Neural cell (in vitro differentiated cells): ENCODE measurements at regions not wholly inside any gene's neighbourhood (a gene's known extent, or its start where the extent isn't known, plus 50 kb on each side); places are given as distances from the start of the nearest gene placed in this dataset.

Experiments
- H2AFZ ChIP-seq: fragments of 200-600, 300-800 bp; sonication (generic), shearing (Covaris generic); 2 replicates; pipeline ENCODE4 v1.6.0; 2014; ENCODE audit warnings: low read depth, mild to moderate bottlenecking, antibody characterized with exemption, low read length, moderate library complexity
- H3F3A ChIP-seq: fragments of 200-600 bp; shearing (Covaris generic); 2 replicates; pipeline ENCODE4 v1.6.1; 2016; ENCODE audit warnings: mild to moderate bottlenecking, moderate library complexity, mixed read lengths, antibody characterized with exemption, low read length; ENCODE audit not compliant: insufficient read depth, poor library complexity, severe bottlenecking
- H3K27ac ChIP-seq: fragments of 200-600, 300-800 bp; sonication (generic), shearing (Covaris generic); 2 replicates; pipeline ENCODE4 v1.5.1; 2014; ENCODE audit warnings: mild to moderate bottlenecking, low read length, moderate library complexity
- H3K27me3 ChIP-seq: fragments of 300-800, 200-600 bp; sonication (generic), shearing (Covaris generic); 2 replicates; pipeline ENCODE4 v1.6.0; 2014; ENCODE audit warnings: mild to moderate bottlenecking, low read depth, low read length, moderate library complexity; ENCODE audit not compliant: insufficient read depth
- H3K36me3 ChIP-seq: fragments of 300-800, 200-600 bp; sonication (generic), shearing (Covaris generic); 2 replicates; pipeline ENCODE4 v1.5.1; 2014; ENCODE audit warnings: mild to moderate bottlenecking, antibody characterized with exemption, low read length, moderate library complexity; ENCODE audit not compliant: insufficient read depth
- H3K4me2 ChIP-seq: fragments of 300-800, 200-600 bp; sonication (generic), shearing (Covaris generic); 2 replicates; pipeline ENCODE4 v1.6.0; 2014; ENCODE audit warnings: mild to moderate bottlenecking, low read length
- H3K4me3 ChIP-seq: fragments of 300-800, 200-600 bp; sonication (generic), shearing (Covaris generic); 2 replicates; pipeline ENCODE4 v1.5.1; 2014; ENCODE audit warnings: mild to moderate bottlenecking, low read length, moderate library complexity
- H3K79me2 ChIP-seq: fragments of 200-600 bp; shearing (Covaris generic); replicated peaks from 2 replicates; pipeline ENCODE4 v1.6.0; 2014; ENCODE audit warnings: mild to moderate bottlenecking, low read length, moderate library complexity; ENCODE audit not compliant: insufficient read depth
- H3K9ac ChIP-seq: fragments of 300-800, 200-600 bp; sonication (generic), shearing (Covaris generic); 2 replicates; pipeline ENCODE4 v1.6.1; 2016; ENCODE audit warnings: mild to moderate bottlenecking, low read length, mixed read lengths
- H3K9me2 ChIP-seq: fragments of 200-600 bp; shearing (Covaris generic); 2 replicates; pipeline ENCODE4 v1.6.1; 2016; ENCODE audit warnings: mild to moderate bottlenecking, low read length, mixed read lengths; ENCODE audit not compliant: insufficient read depth
- H3K9me3 ChIP-seq: fragments of 200-600, 300-800 bp; sonication (generic), shearing (Covaris generic); 2 replicates; pipeline ENCODE4 v1.6.1; 2016; ENCODE audit warnings: mild to moderate bottlenecking, mixed run types, low read length, moderate library complexity, mixed read lengths
- H4K20me1 ChIP-seq: fragments of 200-600 bp; shearing (Covaris generic); 2 replicates; pipeline ENCODE4 v1.6.1; 2016; ENCODE audit warnings: mild to moderate bottlenecking, mixed run types; ENCODE audit not compliant: insufficient read depth
- EP300 ChIP-seq: fragments of 450-650 bp; conservative IDR thresholded peaks from 2 replicates; pipeline ENCODE4 v1.6.1; 2014; ENCODE audit warnings: antibody characterized with exemption, mild to moderate bottlenecking, moderate library complexity; ENCODE audit not compliant: poor library complexity, severe bottlenecking
- EZH2 ChIP-seq: fragments of 200-600, 300-800 bp; shearing (Covaris generic), sonication (generic); IDR thresholded peaks from 2 replicates; pipeline ENCODE4 v1.6.1; 2014; ENCODE audit warnings: antibody characterized with exemption, low read length, borderline replicate concordance, mild to moderate bottlenecking; ENCODE audit not compliant: insufficient read depth, poor library complexity, severe bottlenecking
- MXI1 ChIP-seq: fragments of 450-650 bp; conservative IDR thresholded peaks from 2 replicates; pipeline ENCODE4 v1.6.1; 2014; ENCODE audit warnings: antibody characterized with exemption, mild to moderate bottlenecking; ENCODE audit not compliant: poor library complexity, severe bottlenecking
- RAD21 ChIP-seq: fragments of 450-650 bp; conservative IDR thresholded peaks from 2 replicates; pipeline ENCODE4 v1.6.1; 2014; ENCODE audit warnings: antibody characterized with exemption, mild to moderate bottlenecking, moderate library complexity
- SMC3 ChIP-seq: fragments of 450-650 bp; conservative IDR thresholded peaks from 2 replicates; pipeline ENCODE4 v1.6.1; 2014; ENCODE audit warnings: antibody characterized with exemption, mild to moderate bottlenecking, moderate library complexity; ENCODE audit not compliant: poor library complexity
- TAF1 ChIP-seq: IDR thresholded peaks from 2 replicates; pipeline ENCODE4 v1.6.1; 2012; ENCODE audit warnings: low read depth
- TF ChIP-seq, protein P1 (sequence below): IDR thresholded peaks from 2 replicates; pipeline ENCODE4 v1.6.1; 2012; ENCODE audit warnings: borderline replicate concordance
- TF ChIP-seq, protein P2 (sequence below): fragments of 450-650 bp; IDR thresholded peaks from 2 replicates; pipeline ENCODE4 v1.5.1; 2014; ENCODE audit warnings: antibody characterized with exemption, mild to moderate bottlenecking, moderate library complexity; ENCODE audit not compliant: poor library complexity, severe bottlenecking

DNA sequence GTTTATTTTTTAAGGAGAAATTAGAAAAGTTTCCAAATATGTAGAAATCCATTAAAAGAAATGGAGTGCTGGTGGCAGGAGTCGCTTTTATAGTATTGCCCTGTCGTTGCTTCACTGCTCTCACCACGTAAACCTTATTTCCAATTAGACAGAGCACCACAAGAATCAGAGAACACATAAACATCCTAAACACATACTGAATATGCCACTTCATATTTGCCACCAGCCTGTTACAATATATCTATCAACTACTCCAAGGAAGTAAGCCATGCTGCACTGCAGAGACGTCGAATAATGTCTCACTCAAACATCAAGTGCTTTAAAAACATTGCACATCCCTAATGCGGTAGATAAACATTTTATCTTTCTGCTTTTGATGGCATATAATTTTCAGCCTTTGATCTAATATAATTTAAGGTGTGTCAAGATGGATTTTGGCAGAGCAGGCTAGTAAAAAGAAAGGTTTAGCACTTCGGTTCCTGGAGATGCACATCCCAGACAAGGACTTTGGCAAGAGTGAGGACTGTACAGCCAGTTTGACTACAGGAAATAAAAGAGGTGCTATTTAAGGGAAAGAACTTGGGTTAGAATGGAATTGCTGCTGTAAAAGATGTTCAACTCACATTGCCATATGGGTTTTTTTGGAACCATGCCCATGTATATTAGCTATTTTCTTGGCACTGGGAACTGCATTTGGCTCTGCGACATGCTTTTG, 932.3 kb downstream of the EFNB2 start:
- Histone ChIP-seq H3K27me3 (no peaks in the 10 kb centered on the region), H3K9me2 (no peaks in the 10 kb centered on the region), H3K4me3 (no peak overlapping the region), H4K20me1 (no peaks in the 10 kb centered on the region), H3K79me2 (no peaks in the 10 kb centered on the region), H3K4me2 (no peak overlapping the region), H3K9me3 (no peaks in the 10 kb centered on the region), H3K9ac (no peak overlapping the region), H3K36me3 (no peaks in the 10 kb centered on the region), H3F3A (no peaks in the 10 kb centered on the region), H2AFZ (no peak overlapping the region), H3K27ac (no peak overlapping the region)
- TF ChIP-seq MXI1: no peak
- no peak for TF ChIP-seq SMC3
- TF ChIP-seq TAF1: no peak
- TF ChIP-seq EP300: no peak
- TF ChIP-seq, protein P1, sequence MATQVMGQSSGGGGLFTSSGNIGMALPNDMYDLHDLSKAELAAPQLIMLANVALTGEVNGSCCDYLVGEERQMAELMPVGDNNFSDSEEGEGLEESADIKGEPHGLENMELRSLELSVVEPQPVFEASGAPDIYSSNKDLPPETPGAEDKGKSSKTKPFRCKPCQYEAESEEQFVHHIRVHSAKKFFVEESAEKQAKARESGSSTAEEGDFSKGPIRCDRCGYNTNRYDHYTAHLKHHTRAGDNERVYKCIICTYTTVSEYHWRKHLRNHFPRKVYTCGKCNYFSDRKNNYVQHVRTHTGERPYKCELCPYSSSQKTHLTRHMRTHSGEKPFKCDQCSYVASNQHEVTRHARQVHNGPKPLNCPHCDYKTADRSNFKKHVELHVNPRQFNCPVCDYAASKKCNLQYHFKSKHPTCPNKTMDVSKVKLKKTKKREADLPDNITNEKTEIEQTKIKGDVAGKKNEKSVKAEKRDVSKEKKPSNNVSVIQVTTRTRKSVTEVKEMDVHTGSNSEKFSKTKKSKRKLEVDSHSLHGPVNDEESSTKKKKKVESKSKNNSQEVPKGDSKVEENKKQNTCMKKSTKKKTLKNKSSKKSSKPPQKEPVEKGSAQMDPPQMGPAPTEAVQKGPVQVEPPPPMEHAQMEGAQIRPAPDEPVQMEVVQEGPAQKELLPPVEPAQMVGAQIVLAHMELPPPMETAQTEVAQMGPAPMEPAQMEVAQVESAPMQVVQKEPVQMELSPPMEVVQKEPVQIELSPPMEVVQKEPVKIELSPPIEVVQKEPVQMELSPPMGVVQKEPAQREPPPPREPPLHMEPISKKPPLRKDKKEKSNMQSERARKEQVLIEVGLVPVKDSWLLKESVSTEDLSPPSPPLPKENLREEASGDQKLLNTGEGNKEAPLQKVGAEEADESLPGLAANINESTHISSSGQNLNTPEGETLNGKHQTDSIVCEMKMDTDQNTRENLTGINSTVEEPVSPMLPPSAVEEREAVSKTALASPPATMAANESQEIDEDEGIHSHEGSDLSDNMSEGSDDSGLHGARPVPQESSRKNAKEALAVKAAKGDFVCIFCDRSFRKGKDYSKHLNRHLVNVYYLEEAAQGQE: no peak

DNA sequence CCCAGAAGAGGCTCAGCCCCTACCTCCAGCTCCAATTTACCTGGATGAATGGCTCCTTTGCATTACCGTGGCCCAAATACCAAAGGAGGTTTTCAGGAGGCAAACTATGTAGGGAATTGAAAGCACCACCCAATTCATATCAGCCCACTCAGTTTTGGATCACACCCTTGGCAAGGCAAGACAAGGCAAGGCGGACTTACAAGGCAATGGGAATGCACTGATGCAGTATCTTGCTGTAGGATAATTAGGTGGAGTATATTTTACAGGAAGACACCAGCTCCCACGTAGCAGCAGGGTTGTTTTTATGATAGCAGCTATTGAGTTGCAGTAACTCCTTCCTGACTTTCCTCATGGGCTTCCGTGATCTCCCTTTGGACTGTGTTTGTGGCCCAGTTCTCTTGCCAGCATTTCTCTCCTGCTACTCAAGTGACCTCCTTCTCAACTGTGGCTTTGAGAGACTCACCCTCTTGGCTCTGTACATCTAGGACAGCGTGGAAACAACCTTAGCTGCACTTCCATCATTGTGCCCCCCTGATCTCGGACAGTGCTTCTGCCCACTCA, 935.9 kb downstream of the EFNB2 start:
- Histone ChIP-seq H3K4me2 (no peak overlapping the region), H3K79me2 (no peaks in the 10 kb centered on the region), H3K4me3 (no peak overlapping the region), H2AFZ (no peak overlapping the region), H4K20me1 (no peaks in the 10 kb centered on the region), H3K27me3 (no peaks in the 10 kb centered on the region), H3K36me3 (no peaks in the 10 kb centered on the region), H3F3A (no peaks in the 10 kb centered on the region), H3K27ac (no peak overlapping the region), H3K9me2 (no peaks in the 10 kb centered on the region), H3K9me3 (no peaks in the 10 kb centered on the region), H3K9ac (no peak overlapping the region)
- TF ChIP-seq RAD21 (no peak), SMC3 (no peak), EP300 (no peak), TAF1 (no peak), MXI1 (no peak), EZH2 (no peak)
- TF ChIP-seq, protein P1: no peak
- TF ChIP-seq, protein P2, sequence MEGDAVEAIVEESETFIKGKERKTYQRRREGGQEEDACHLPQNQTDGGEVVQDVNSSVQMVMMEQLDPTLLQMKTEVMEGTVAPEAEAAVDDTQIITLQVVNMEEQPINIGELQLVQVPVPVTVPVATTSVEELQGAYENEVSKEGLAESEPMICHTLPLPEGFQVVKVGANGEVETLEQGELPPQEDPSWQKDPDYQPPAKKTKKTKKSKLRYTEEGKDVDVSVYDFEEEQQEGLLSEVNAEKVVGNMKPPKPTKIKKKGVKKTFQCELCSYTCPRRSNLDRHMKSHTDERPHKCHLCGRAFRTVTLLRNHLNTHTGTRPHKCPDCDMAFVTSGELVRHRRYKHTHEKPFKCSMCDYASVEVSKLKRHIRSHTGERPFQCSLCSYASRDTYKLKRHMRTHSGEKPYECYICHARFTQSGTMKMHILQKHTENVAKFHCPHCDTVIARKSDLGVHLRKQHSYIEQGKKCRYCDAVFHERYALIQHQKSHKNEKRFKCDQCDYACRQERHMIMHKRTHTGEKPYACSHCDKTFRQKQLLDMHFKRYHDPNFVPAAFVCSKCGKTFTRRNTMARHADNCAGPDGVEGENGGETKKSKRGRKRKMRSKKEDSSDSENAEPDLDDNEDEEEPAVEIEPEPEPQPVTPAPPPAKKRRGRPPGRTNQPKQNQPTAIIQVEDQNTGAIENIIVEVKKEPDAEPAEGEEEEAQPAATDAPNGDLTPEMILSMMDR: no peak
